CD14-positive monocyte (primary cell): ENCODE measurements at regions not wholly inside any gene's neighbourhood (a gene's known extent, or its start where the extent isn't known, plus 50 kb on each side); places are given as distances from the start of the nearest gene placed in this dataset.

Source experiments
- DNase-seq, 3 donors: peaks; one replicate each; pipeline ENCODE4 v3.0.0-alpha.2; 2011 to 2022
- H2AFZ ChIP-seq: 2 replicates; pipeline ENCODE4 v1.6.0; 2012; ENCODE audit warnings: mild to moderate bottlenecking, low read depth, low read length, inconsistent platforms; ENCODE audit not compliant: insufficient read depth, poor library complexity, severe bottlenecking
- H3K27ac ChIP-seq, 2 donors: 1 replicate in 1 of 2; 2 replicates in 1 of 2; pipeline ENCODE4 v1.5.1; 2012 to 2013; ENCODE audit warnings: low read length in 2 of 2, control low read depth in 1 of 2, inconsistent platforms in 1 of 2, low read depth in 1 of 2, mild to moderate bottlenecking in 1 of 2
- H3K27me3 ChIP-seq, 2 donors: one replicate each; pipeline versions ENCODE4 v1.6.0 to v1.6.1; 2011 to 2013; ENCODE audit warnings: low read length in 2 of 2; ENCODE audit not compliant: control insufficient read depth in 2 of 2, insufficient read depth in 2 of 2
- H3K36me3 ChIP-seq, 2 donors: replicated peaks in 1 of 2; 1 replicate in 1 of 2; 2 replicates in 1 of 2; pipeline versions ENCODE4 v1.5.1 to v1.6.1; 2012 to 2013; ENCODE audit warnings: low read length in 2 of 2, control low read depth in 1 of 2, inconsistent platforms in 1 of 2, mild to moderate bottlenecking in 1 of 2; ENCODE audit not compliant: insufficient read depth in 2 of 2, control insufficient read depth in 1 of 2
- H3K4me1 ChIP-seq, 2 donors: 1 replicate in 1 of 2; 2 replicates in 1 of 2; pipeline versions ENCODE4 v1.5.1 to v1.6.1; 2012 to 2013; ENCODE audit warnings: low read length in 2 of 2, control low read depth in 1 of 2, inconsistent platforms in 1 of 2, mild to moderate bottlenecking in 1 of 2, moderate library complexity in 1 of 2; ENCODE audit not compliant: insufficient read depth in 2 of 2, control insufficient read depth in 1 of 2
- H3K4me2 ChIP-seq: replicated peaks from 2 replicates; pipeline ENCODE3; 2012; ENCODE audit warnings: low read length, moderate library complexity, mild to moderate bottlenecking; ENCODE audit not compliant: poor library complexity, severe bottlenecking; ENCODE audit errors: extremely low read depth
- H3K4me3 ChIP-seq, 3 experiments: fragments of 200-600 bp in 1 of 3; sonication (generic) in 1 of 3; replicated peaks in 1 of 3; 1 replicate in 2 of 3; 2 replicates in 1 of 3; pipeline ENCODE4 v1.5.1; 2011 to 2013; ENCODE audit warnings: low read length in 3 of 3, mild to moderate bottlenecking in 3 of 3, control low read depth in 2 of 3, low read depth in 2 of 3, inconsistent platforms in 1 of 3, moderate library complexity in 1 of 3
- H3K79me2 ChIP-seq: 2 replicates; pipeline ENCODE4 v1.6.0; 2012; ENCODE audit warnings: mild to moderate bottlenecking, control low read depth, inconsistent platforms, low read length, moderate library complexity; ENCODE audit not compliant: insufficient read depth
- H3K9ac ChIP-seq: 2 replicates; pipeline ENCODE4 v1.6.0; 2017; ENCODE audit warnings: low read length, mild to moderate bottlenecking; ENCODE audit not compliant: insufficient read depth, poor library complexity, severe bottlenecking
- H3K9me3 ChIP-seq, 2 donors: replicated peaks in 1 of 2; 1 replicate in 1 of 2; 2 replicates in 1 of 2; pipeline versions ENCODE4 v1.5.1 to v1.6.1; 2012 to 2013; ENCODE audit warnings: low read length in 2 of 2, control low read depth in 1 of 2; ENCODE audit not compliant: control insufficient read depth in 1 of 2, insufficient read depth in 1 of 2
- H4K20me1 ChIP-seq: 2 replicates; pipeline ENCODE4 v1.6.0; 2012; ENCODE audit warnings: mild to moderate bottlenecking, low read length, control low read depth, moderate library complexity; ENCODE audit not compliant: insufficient read depth
- H3K27ac Mint-ChIP-seq, 7 donors: one replicate each; pipeline ENCODE4 v1.8.0; 2020; ENCODE audit warnings: mild to moderate bottlenecking in 7 of 7, mixed read lengths in 7 of 7, moderate library complexity in 6 of 7, inconsistent platforms in 2 of 7
- H3K27me3 Mint-ChIP-seq, 3 donors: one replicate each; pipeline ENCODE4 v1.8.0; 2021 to 2022; ENCODE audit warnings: low read depth in 3 of 3, mild to moderate bottlenecking in 3 of 3, mixed read lengths in 3 of 3, moderate library complexity in 3 of 3, inconsistent platforms in 1 of 3
- H3K36me3 Mint-ChIP-seq, 2 donors: one replicate each; pipeline ENCODE4 v1.8.0; 2020; ENCODE audit warnings: mixed read lengths in 2 of 2, inconsistent platforms in 1 of 2, mild to moderate bottlenecking in 1 of 2
- H3K4me1 Mint-ChIP-seq: one replicate; pipeline ENCODE4 v1.8.0; 2020; ENCODE audit warnings: mild to moderate bottlenecking, mixed read lengths
- H3K4me3 Mint-ChIP-seq, 2 donors: one replicate each; pipeline ENCODE4 v1.8.0; 2020; ENCODE audit warnings: mild to moderate bottlenecking in 2 of 2, mixed read lengths in 2 of 2, moderate library complexity in 1 of 2
- H3K9me3 Mint-ChIP-seq, 7 donors: one replicate each; pipeline ENCODE4 v1.8.0; 2020 to 2022; ENCODE audit warnings: mixed read lengths in 7 of 7, mild to moderate bottlenecking in 6 of 7, moderate library complexity in 6 of 7, inconsistent platforms in 2 of 7
- WGBS: methylation state at CpG from one replicate; pipeline ENCODE4 v1.1.5; 2013; ENCODE audit warnings: missing lambda C conversion rate; ENCODE audit not compliant: insufficient coverage; 5-methylcytosine and 5-hydroxymethylcytosine counted together
- intact Hi-C, 2 donors: fragments of 100-400 bp; cut with micrococcal nuclease; formaldehyde crosslinking; loops; one replicate each; pipeline versions ENCODE4 v1.15.0 to v1.15.1; 2023
- TF ChIP-seq, protein P1 (sequence below): fragments of 200-600 bp; IDR thresholded peaks from one replicate; pipeline ENCODE4 v1.8.0; 2022; ENCODE audit warnings: antibody characterized with exemption, mild to moderate bottlenecking

DNA sequence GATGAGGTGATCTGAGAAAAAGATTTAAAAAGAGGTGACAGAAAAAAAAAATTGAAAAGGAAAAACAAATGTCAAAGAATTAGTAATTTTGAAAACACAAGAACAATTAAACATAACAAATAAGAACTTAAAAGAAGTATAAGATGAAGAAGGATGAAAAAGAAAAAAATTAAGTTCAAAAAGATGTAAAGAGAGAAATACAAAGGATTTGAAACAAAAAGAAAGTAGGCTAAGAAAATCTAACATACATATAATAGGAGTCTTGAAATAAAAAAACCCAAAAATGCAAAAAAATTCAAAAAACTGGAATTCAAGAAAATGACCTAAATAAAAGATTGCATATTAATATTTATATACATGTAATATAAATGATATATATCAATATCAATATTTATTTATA is 949.2 kb downstream of the MCTP2 start:
- Mint-ChIP-seq H3K4me3 (no peak overlapping the region), H3K27me3 (peaks cover 0 to 1% (median 0%) of the 10 kb centered on the region in 3 donors), H3K27ac (no peak overlapping the region), H3K4me1 (no peaks in the 10 kb centered on the region), H3K9me3 (peaks cover 0 to 17% (median 8%) of the 10 kb centered on the region in 7 donors), H3K36me3 (no peaks in the 10 kb centered on the region)
- Histone ChIP-seq H3K27ac (no peak overlapping the region), H3K36me3 (no peaks in the 10 kb centered on the region), H3K4me3 (no peak overlapping the region), H3K27me3 (no peaks in the 10 kb centered on the region), H3K9ac (no peak overlapping the region), H3K4me1 (no peaks in the 10 kb centered on the region), H3K9me3 (peaks cover 4% of the 10 kb centered on the region in 2 donors), H2AFZ (no peak overlapping the region), H4K20me1 (no peaks in the 10 kb centered on the region), H3K79me2 (no peaks in the 10 kb centered on the region), H3K4me2 (no peak overlapping the region)
- DNase-seq, result no peak
- intact Hi-C loops, result no loop called here
- TF ChIP-seq, protein P1, sequence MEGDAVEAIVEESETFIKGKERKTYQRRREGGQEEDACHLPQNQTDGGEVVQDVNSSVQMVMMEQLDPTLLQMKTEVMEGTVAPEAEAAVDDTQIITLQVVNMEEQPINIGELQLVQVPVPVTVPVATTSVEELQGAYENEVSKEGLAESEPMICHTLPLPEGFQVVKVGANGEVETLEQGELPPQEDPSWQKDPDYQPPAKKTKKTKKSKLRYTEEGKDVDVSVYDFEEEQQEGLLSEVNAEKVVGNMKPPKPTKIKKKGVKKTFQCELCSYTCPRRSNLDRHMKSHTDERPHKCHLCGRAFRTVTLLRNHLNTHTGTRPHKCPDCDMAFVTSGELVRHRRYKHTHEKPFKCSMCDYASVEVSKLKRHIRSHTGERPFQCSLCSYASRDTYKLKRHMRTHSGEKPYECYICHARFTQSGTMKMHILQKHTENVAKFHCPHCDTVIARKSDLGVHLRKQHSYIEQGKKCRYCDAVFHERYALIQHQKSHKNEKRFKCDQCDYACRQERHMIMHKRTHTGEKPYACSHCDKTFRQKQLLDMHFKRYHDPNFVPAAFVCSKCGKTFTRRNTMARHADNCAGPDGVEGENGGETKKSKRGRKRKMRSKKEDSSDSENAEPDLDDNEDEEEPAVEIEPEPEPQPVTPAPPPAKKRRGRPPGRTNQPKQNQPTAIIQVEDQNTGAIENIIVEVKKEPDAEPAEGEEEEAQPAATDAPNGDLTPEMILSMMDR, result no peak

DNA sequence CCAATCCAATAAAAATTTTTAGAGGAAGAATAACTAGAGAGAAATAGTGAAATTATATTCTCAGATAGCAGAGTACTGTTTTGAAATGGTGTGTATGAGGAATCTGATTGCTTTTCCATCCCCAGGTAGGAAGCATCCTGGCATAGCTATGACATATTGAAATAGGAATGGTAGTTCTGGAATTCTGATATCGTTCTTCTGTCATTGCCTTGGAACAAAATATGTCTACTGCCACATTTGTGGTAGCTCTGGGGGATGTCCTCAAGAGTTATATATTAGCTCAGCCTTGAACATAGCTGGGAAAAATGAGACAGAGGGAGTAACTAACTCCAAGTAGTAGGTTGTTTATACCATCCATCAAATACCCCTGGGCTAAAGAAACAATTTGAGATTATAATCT is 950.7 kb downstream of the MCTP2 start:
- Mint-ChIP-seq H3K4me3 (no peak overlapping the region), H3K9me3 (peaks cover 0 to 17% (median 8%) of the 10 kb centered on the region in 7 donors), H3K36me3 (no peaks in the 10 kb centered on the region), H3K4me1 (no peaks in the 10 kb centered on the region), H3K27me3 (peaks cover 0 to 1% (median 0%) of the 10 kb centered on the region in 3 donors), H3K27ac (no peak overlapping the region)
- no peak for DNase-seq
- no peaks in the 10 kb centered on the region for H3K27me3 ChIP-seq
- H3K9ac ChIP-seq, result no peak overlapping the region
- H3K36me3 ChIP-seq, result no peaks in the 10 kb centered on the region
- H4K20me1 ChIP-seq, result no peaks in the 10 kb centered on the region
- H3K4me3 ChIP-seq, result no peak overlapping the region
- WGBS, result no CpG with 5 or more reads among the region's 1 CpG
- H2AFZ ChIP-seq, result no peak overlapping the region
- H3K4me1 ChIP-seq, result no peaks in the 10 kb centered on the region
- H3K27ac ChIP-seq, result no peak overlapping the region
- H3K4me2 ChIP-seq, result no peak overlapping the region
- H3K9me3 ChIP-seq, result peaks cover 4% of the 10 kb centered on the region in 2 donors
- TF ChIP-seq, protein P1, result no peak
- H3K79me2 ChIP-seq, result no peaks in the 10 kb centered on the region
- intact Hi-C loops, result no loop called here
